Heart left ventricle (tissue), 13 donors: ENCODE measurements at regions not wholly inside any gene's neighbourhood (a gene's known extent, or its start where the extent isn't known, plus 50 kb on each side); places are given as distances from the start of the nearest gene placed in this dataset.

Source experiments
- POLR2A ChIP-seq, 2 donors: fragments of 450-650 bp; IDR thresholded peaks; one replicate each; pipeline ENCODE4 v1.6.1; 2017; ENCODE audit warnings: antibody characterized with exemption in 2 of 2, mild to moderate bottlenecking in 2 of 2, moderate library complexity in 2 of 2
- TF ChIP-seq, protein P1 (sequence below), 12 donors: fragments of 200-600 bp; sonication (generic) in 4 of 12; IDR thresholded peaks; one replicate each; pipeline versions ENCODE4 v1.5.0 to v1.8.0; 2018 to 2022; ENCODE audit warnings: antibody characterized with exemption in 12 of 12, mild to moderate bottlenecking in 5 of 12
- donor health status: ischemic (EF 13 %, LVEDD 7.1; RV severe dilation, severe dysfunction).
- donor health status: DM: no; HTN: yes; CAD: no.
- donor health status: DM: no; HTN: no; CAD: no.
- donor health status: ischemic (EF 25% LVEDD 6.9; RV normal size, moderate dysfunction).
- donor health status: ischemic (EF 25% LVEDD 5.7; RV mildly dilated, moderate dysfunction).
- donor health status: ischemic (EF 35%, LVEDD 5.7; RV mildly dilated, moderate dysfunction).
- donor health status: nonischemic (EF 11% LVEDD 7.7; RV severe dilation, severe dysfunction).
- donor health status: DM: yes; HTN: yes; CAD: no.
- donor health status: PGD.
- donor health status: ischemic (EF 29% LVEDD 5.4; RV normal size, mild dysfunction).
- donor health status: nonischemic (EF 23%, LVEDD 6.1; RV moderate dilation, normal function).

DNA sequence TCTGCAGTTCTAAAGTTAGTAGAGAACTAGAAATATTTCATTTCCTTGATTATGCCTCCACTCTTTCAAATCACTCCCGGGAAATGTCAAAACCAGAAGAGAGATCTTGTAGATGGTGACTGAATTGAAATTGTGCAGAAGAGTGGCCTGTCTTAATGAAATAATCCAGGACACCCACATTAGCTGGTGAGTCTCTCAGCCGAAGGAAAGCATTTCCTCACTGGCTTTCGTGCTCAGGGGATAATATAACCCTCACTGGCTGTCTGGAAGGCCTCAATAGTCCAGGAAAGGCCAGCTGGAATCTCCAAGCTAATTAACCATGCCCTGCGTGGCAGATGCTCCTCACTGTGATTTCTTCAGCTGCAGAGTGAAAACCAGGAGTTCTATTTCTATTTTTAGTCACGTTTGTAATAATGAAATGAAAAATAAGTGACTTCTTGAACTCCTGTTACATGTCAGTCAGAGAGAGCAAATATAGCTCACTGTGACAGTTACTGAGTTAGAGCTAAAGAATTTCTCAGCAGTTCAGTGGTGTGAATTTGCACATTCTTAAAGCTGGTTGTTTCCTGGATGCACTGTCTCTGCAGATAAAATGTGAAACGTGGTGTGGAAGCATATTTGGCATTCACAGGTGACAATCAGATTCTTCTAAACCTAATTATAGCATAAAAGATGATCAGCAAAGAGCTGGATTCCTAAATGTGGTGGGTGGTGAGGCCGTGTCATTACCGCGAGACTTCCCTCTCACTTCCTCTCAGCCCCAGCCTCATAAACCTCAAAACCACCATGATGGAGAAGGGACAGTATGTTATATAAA lies 211.7 kb downstream of the LMBRD1 start:
- no peak for TF ChIP-seq POLR2A (IDR thresholded peaks at IDR 0.05)
- TF ChIP-seq, protein P1, sequence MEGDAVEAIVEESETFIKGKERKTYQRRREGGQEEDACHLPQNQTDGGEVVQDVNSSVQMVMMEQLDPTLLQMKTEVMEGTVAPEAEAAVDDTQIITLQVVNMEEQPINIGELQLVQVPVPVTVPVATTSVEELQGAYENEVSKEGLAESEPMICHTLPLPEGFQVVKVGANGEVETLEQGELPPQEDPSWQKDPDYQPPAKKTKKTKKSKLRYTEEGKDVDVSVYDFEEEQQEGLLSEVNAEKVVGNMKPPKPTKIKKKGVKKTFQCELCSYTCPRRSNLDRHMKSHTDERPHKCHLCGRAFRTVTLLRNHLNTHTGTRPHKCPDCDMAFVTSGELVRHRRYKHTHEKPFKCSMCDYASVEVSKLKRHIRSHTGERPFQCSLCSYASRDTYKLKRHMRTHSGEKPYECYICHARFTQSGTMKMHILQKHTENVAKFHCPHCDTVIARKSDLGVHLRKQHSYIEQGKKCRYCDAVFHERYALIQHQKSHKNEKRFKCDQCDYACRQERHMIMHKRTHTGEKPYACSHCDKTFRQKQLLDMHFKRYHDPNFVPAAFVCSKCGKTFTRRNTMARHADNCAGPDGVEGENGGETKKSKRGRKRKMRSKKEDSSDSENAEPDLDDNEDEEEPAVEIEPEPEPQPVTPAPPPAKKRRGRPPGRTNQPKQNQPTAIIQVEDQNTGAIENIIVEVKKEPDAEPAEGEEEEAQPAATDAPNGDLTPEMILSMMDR (IDR thresholded peaks at IDR 0.05) = no peak
